Hepatocyte (in vitro differentiated cells): ENCODE measurements at regions not wholly inside any gene's neighbourhood (a gene's known extent, or its start where the extent isn't known, plus 50 kb on each side); places are given as distances from the start of the nearest gene placed in this dataset.

Source experiments
- EZH2 ChIP-seq: fragments of 200-600 bp; sonication (generic); IDR thresholded peaks from 2 replicates; pipeline ENCODE4 v1.6.1; 2016; ENCODE audit warnings: antibody characterized with exemption, mild to moderate bottlenecking, borderline replicate concordance
- TF ChIP-seq, protein P1 (sequence below): fragments of 200-600 bp; sonication (generic); IDR thresholded peaks from 2 replicates; pipeline ENCODE4 v1.5.1; 2016; ENCODE audit warnings: antibody characterized with exemption, mild to moderate bottlenecking; ENCODE audit not compliant: poor library complexity

DNA sequence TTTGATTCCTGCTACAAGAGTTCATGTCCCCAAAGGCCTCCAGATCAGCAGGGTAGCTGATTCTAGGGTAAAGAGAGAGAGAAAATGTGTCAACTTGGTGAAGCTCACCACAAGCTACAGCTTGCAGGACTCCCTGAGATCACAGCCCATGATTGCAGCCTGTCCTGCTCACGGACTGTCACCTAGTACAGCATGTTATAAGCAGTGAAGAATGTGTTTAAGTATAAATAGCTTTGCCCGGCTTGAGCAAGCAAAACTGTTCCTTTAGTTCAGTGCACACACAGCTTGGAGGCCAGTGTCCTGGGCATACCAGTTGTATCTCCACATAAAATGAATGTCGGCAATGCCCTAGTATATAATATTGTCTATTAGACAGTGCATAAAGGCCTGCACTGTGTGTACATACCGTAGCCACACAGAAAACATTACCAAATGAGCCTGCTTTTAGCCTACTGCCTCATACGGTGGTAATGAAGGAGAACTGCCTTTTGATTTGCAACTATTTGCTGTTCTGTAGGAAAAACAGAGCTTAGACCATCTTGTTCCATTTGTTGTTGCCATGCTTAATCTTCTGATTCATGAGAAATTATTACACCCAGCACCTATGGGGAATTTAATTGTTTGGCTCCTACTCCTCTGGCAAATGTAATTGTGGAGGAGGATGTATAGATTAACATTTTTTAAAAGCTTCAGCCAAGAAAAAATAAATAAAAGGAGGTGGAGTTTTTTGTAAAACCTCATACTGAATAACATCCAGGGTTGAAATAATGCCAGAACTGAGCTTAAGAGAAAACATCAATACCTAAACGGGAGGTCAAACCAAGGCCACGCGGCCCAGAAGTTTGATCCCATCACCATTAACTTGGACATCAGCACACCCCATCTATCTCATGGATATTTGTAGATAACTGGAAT is 108.1 kb upstream of the G2E3 start:
- TF ChIP-seq, protein P1, sequence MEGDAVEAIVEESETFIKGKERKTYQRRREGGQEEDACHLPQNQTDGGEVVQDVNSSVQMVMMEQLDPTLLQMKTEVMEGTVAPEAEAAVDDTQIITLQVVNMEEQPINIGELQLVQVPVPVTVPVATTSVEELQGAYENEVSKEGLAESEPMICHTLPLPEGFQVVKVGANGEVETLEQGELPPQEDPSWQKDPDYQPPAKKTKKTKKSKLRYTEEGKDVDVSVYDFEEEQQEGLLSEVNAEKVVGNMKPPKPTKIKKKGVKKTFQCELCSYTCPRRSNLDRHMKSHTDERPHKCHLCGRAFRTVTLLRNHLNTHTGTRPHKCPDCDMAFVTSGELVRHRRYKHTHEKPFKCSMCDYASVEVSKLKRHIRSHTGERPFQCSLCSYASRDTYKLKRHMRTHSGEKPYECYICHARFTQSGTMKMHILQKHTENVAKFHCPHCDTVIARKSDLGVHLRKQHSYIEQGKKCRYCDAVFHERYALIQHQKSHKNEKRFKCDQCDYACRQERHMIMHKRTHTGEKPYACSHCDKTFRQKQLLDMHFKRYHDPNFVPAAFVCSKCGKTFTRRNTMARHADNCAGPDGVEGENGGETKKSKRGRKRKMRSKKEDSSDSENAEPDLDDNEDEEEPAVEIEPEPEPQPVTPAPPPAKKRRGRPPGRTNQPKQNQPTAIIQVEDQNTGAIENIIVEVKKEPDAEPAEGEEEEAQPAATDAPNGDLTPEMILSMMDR: no peak
- TF ChIP-seq EZH2: no peak
